Breast epithelium (tissue), 3 donors: ENCODE measurements at regions not wholly inside any gene's neighbourhood (a gene's known extent, or its start where the extent isn't known, plus 50 kb on each side); places are given as distances from the start of the nearest gene placed in this dataset.

Experiments
- CTCF ChIP-seq, 3 donors: fragments of 450-650 bp; IDR thresholded peaks; one replicate each; pipeline ENCODE4 v1.5.1; 2016 to 2017; ENCODE audit warnings: antibody characterized with exemption in 3 of 3, mild to moderate bottlenecking in 3 of 3, moderate library complexity in 3 of 3
- POLR2A ChIP-seq: fragments of 450-650 bp; IDR thresholded peaks from one replicate; pipeline ENCODE4 v1.6.1; 2016; ENCODE audit warnings: antibody characterized with exemption, mild to moderate bottlenecking, moderate library complexity
- POLR2AphosphoS5 ChIP-seq, 3 donors: sonication (generic); formaldehyde crosslinking; IDR thresholded peaks; one replicate each; pipeline ENCODE4 v1.6.1; 2017; ENCODE audit warnings: antibody characterized with exemption in 3 of 3

GRCh38 chr19:31478241-31478640 is 129.0 kb upstream of the TSHZ3 start:
- TF ChIP-seq CTCF (IDR thresholded peaks at IDR 0.05) (no peak), POLR2A (no peak), POLR2AphosphoS5 (IDR thresholded peaks at IDR 0.05) (no peak)
